ENCODE measurements at regions not wholly inside any gene's neighbourhood (a gene's known extent, or its start where the extent isn't known, plus 50 kb on each side); places are given as distances from the start of the nearest gene placed in this dataset.

DNA sequence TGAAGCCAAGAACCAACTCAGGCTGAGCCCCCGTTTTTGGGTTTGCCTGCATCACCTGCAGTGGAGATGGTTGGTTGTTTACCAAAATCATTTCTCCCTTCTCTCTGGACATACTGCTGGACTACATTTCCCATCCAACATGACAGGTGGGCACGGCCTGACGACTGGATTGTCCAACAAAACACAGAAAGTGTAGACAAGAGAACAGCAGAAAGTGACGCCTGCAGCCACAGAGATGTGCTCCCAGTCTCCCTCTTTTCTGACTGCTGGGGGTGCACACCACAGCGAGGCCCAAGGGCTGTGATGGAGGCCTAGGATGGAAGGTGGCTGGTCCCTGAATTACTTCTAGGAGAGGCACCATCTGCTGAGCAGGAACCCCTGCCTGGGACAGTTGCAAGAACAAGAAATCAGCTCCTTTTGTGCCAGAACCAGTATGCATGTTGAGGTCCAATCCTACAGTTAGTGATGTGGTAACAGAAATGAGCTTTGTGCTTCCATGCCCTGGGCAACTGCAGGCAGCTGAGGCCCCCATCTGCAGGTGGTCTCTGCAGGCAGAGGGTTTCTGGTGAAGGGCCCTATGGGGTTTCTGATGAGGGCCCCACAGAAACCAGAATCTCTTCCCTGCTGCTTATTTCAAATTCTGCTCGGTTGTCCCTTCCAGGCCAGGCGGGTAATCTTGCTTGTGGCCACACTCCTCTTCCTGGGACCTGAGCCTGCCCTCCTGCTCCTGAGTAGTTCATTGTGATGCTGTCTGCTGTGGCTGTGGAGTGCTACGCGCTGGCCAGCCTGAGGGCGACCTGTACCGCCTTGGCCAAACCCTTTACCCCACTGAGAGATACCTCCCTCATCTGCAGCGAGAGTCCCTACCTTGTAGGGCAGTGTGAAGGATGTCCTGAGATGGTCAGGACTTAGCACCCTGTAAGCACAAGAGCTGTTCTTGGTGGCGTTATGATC lies 168.3 kb downstream of the ASB1 start:
- no peaks in the 10 kb centered on the region for H3K36me3 Mint-ChIP-seq
- no peak overlapping the region for H3K27ac Mint-ChIP-seq
- DNase-seq = no peak
- no peak for ATAC-seq
- H3K9me3 Mint-ChIP-seq = peaks cover 0 to 3% (median 0%) of the 10 kb centered on the region in 9 donors
- H3K27me3 Mint-ChIP-seq = peaks cover 4 to 18% (median 9%) of the 10 kb centered on the region in 5 donors
- peak overlapping the region in 1 of 10 donors; percentile 35 for H3K4me3 Mint-ChIP-seq
- POLR2A ChIA-PET = no interaction called here
- H3K4me1 Mint-ChIP-seq = peaks cover 4 to 11% (median 6%) of the 10 kb centered on the region in 4 donors

- Mint-ChIP-seq H3K27ac (peak overlapping the region in 1 of 10 donors; percentile 69), H3K27me3 (peaks cover 4 to 20% (median 9%) of the 10 kb centered on the region in 5 donors), H3K9me3 (peaks cover 0 to 3% (median 0%) of the 10 kb centered on the region in 9 donors), H3K4me1 (peaks cover 4 to 11% (median 6%) of the 10 kb centered on the region in 4 donors), H3K36me3 (no peaks in the 10 kb centered on the region), H3K4me3 (peak overlapping the region in 1 of 10 donors; percentile 35)
- DNase-seq = no peak
- POLR2A ChIA-PET = no interaction called here
- no peak for ATAC-seq
These were observed 169.2 kb downstream of the ASB1 start for GRCh38 chr2:238595750-238596570.

DNA sequence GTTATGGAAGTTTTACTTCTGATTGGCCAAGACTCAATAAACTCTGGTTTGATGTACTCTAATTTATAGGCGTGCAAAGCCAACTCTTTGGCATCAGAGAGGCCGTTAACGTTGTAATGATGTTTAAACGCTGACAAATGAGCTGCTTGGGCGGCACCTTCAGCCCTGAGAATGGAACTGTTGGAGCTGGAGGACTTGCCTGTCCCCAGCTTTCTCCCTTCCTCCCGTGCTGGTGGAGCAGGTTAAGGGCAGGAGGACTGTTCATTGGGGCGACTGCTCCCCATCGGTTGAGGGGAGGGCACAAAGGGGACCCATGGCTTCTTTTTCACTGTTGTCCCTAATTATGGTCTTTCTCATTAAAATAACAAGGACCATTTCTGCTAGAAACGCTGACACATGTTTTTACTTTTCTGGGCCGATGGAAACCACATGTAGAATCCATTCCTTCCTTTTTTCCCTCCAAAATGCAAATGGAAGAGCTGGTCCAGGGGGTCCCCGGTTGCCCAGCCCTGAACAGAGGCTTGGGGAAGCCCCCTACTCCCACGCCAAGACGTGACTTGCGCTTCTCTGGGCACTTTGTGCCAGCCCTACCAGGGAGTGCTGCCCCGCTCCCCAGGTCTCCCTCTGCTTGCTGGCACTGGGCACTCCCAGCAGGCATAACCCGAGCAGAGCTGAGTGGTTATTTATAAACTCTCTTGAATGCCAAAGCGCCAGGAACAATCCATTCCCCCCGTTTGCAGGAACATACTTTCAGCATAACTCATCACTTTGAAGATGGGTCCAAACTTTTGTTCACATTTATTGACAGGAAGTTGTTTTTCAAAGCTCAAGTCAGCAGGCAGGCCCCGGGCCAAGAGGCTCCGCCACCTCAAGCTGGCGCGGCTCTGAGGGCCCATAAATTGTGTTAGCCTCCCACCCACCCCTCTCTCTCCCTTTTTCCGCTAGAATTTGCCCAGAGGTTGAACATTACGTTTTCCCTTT lies 170.1 kb downstream of the ASB1 start:
- H3K27me3 Mint-ChIP-seq = peaks cover 4 to 28% (median 9%) of the 10 kb centered on the region in 5 donors

DNA sequence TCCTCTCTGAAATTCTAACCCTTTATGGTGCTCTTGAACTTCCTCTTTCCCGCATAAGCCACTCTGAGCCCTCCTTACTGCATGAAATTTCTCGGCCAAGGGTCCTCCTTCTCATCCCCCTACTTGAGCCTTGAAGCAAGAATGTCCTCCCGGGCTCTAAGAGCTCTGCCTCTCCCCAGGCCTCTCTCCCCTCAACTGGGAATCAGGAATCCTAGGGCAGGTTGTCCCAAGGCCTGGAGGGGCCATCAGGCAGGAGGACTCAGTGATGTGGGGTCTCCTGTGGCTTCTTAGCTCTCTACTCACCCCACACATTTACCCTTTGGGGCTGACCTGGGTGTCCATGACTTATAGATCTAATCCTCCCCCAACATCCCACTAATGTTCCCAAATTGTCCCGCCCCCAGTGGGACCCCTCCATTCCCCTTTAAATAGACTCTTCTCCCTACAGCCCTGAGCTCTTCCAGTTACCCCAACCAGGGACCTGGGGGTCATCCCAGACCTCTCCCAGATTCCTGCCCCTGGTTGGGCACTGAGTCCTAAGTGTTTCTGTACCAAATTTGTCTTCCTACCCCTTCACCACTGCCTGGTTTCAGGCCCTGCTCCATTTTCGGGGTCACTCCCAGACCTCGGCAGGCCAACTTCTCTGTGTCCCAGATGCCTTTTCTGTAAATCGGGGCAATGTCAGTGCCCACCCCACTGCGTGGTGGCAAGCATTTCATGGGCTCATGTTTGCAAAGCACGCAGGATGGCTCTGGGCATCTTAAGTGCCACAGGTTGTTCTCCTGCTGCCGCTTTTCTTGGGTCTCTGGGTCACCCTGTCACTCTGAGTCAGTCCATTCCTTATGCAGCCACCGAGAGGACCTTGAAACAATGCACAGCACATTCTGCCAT lies 171.2 kb downstream of the ASB1 start:
- DNase-seq = no peak
- Mint-ChIP-seq H3K27ac (peak overlapping the region in 2 of 10 donors; percentile 23 to 66), H3K4me3 (peak overlapping the region in 2 of 10 donors; percentile 10 to 46), H3K9me3 (peaks cover 0 to 9% (median 3%) of the 10 kb centered on the region in 9 donors), H3K4me1 (peaks cover 4 to 11% (median 6%) of the 10 kb centered on the region in 4 donors), H3K36me3 (peaks cover 0 to 4% (median 3%) of the 10 kb centered on the region in 3 donors), H3K27me3 (peaks cover 8 to 36% (median 13%) of the 10 kb centered on the region in 5 donors)
- POLR2A ChIA-PET = no interaction called here
- ATAC-seq = no peak

More for the DNA sequence above, 170.1 kb downstream of the ASB1 start:
- no peak for DNase-seq
- Mint-ChIP-seq H3K27ac (no peak overlapping the region), H3K36me3 (no peaks in the 10 kb centered on the region), H3K4me1 (peaks cover 4 to 11% (median 6%) of the 10 kb centered on the region in 4 donors), H3K9me3 (peaks cover 0 to 3% (median 0%) of the 10 kb centered on the region in 9 donors), H3K4me3 (peak overlapping the region in 1 of 10 donors; percentile 27)
- no peak for ATAC-seq
- POLR2A ChIA-PET = no interaction called here

- ATAC-seq (no peak), DNase-seq (no peak)
- H3K4me1 Mint-ChIP-seq = peaks cover 4 to 11% (median 6%) of the 10 kb centered on the region in 4 donors
- H3K9me3 Mint-ChIP-seq = peaks cover 4 to 20% (median 12%) of the 10 kb centered on the region in 9 donors
- H3K27ac Mint-ChIP-seq = peak overlapping the region in 2 of 10 donors; percentile 15 to 18
- POLR2A ChIA-PET = no interaction called here
- H3K27me3 Mint-ChIP-seq = peaks cover 16 to 47% (median 23%) of the 10 kb centered on the region in 5 donors
- H3K36me3 Mint-ChIP-seq = peaks cover 0 to 14% (median 9%) of the 10 kb centered on the region in 3 donors
- H3K4me3 Mint-ChIP-seq = no peak overlapping the region
These were observed 172.2 kb downstream of the ASB1 start for GRCh38 chr2:238598802-238599530.

DNA sequence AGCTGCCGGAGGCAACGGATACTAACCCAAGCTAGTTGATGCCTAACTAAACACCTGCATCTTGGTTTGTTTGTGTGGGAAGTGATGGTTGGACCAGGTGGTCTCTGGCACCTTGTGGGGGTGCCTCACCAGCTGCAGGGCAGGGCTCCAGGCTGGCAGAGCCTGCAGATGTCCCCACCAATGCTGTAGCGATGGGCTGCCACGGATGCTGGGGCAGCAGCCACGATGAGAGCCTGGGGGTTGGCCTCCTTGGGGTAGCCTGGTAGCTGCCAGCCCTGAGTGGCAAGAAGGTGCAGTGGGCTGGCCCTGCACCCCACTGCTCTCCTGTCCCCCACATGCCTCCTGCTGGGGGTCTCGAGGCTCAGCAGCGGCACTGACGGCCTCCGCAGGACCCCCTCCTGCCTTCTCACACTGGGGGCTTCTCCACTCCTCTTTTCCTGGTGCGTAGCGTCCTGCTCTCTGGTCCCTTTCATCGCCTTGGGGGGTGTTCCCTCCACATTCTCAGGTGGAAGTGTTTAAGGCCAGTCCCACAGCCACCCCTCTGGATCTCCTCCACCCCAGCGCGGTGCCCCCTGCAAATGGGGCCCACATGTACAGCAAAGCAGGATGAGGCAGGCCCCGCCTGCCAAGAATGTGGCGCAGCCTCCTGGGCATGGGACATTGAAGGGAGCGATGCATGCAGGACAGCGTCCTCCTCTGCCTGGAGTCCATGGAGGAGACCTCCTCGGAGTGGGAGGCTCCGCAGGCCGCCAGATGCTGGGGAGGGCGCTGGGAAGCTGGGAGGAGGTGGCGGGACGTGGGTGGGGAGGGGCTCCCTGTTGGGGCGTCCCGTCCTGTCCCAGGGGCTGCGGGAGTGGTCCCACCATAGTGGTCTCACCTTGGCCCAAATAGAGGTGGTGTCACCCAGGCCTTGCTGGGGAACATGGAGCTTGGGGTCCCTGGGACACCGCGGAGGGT lies 173.1 kb downstream of the ASB1 start:
- no peak overlapping the region for H3K27ac Mint-ChIP-seq
- POLR2A ChIA-PET = no interaction called here
- peaks cover 5 to 29% (median 18%) of the 10 kb centered on the region in 9 donors for H3K9me3 Mint-ChIP-seq
- H3K4me1 Mint-ChIP-seq = peaks cover 4 to 11% (median 6%) of the 10 kb centered on the region in 4 donors
- DNase-seq (no peak), ATAC-seq (no peak)
- no peak overlapping the region for H3K4me3 Mint-ChIP-seq
- peaks cover 20 to 56% (median 26%) of the 10 kb centered on the region in 5 donors for H3K27me3 Mint-ChIP-seq
- H3K36me3 Mint-ChIP-seq = peaks cover 0 to 21% (median 9%) of the 10 kb centered on the region in 3 donors

- POLR2A ChIA-PET = no interaction called here
- no peak for DNase-seq
- H3K4me1 Mint-ChIP-seq = peaks cover 2 to 8% (median 6%) of the 10 kb centered on the region in 4 donors
- no peak overlapping the region for H3K4me3 Mint-ChIP-seq
- H3K27ac Mint-ChIP-seq = no peak overlapping the region
- H3K36me3 Mint-ChIP-seq = peaks cover 0 to 22% (median 9%) of the 10 kb centered on the region in 3 donors
- peaks cover 5 to 34% (median 18%) of the 10 kb centered on the region in 9 donors for H3K9me3 Mint-ChIP-seq
- no peak for ATAC-seq
- H3K27me3 Mint-ChIP-seq = peaks cover 20 to 59% (median 24%) of the 10 kb centered on the region in 5 donors
These were observed 174.0 kb downstream of the ASB1 start for GRCh38 chr2:238600506-238601432.

DNA sequence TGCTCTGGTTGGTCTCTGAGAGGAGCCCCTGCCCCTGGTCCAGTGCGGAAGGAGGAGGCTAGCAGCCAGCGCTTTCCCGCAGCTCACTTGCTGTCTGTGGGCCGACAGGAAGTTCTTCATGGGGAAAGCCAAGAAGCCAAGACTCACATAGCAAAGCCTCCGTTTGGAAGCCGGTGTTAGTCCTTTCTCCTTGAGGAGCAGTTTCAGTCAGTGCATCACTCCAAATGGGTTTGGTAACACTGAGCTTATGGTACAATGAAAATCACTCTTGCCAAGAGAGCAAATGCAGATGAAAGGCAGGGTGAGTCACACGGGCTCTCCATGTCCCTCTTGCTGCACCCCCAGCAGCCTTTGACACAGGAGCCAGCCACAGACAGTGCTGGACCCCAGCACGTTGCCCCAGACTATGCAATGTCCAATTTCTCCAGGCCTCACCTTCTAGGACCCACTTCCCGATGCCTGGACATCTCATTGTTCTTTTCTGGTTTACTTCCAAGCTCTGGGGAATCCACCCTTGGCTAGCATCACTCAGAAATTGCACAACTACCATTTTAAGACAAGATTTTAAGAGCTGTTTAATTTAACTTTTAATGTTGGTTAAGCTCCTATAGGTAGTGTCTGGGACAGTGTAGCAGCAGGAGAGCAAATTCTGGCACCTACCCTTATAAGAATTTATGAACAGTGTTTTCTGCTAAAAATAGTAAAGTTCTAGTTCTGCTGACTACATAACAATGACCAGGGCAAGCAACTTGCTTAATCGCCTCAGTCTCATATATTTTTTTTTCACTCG lies 174.9 kb downstream of the ASB1 start:
- Mint-ChIP-seq H3K9me3 (peaks cover 5 to 39% (median 19%) of the 10 kb centered on the region in 9 donors), H3K4me1 (peaks cover 2 to 8% (median 6%) of the 10 kb centered on the region in 4 donors), H3K27me3 (peaks cover 20 to 59% (median 24%) of the 10 kb centered on the region in 5 donors), H3K36me3 (peaks cover 0 to 27% (median 9%) of the 10 kb centered on the region in 3 donors), H3K4me3 (no peak overlapping the region), H3K27ac (no peak overlapping the region)
- POLR2A ChIA-PET = no interaction called here
- DNase-seq (no peak), ATAC-seq (no peak)

All from naive thymus-derived CD8-positive, alpha-beta T cell (primary cell).